Aorta (tissue), 5 donors: ENCODE measurements at regions not wholly inside any gene's neighbourhood (a gene's known extent, or its start where the extent isn't known, plus 50 kb on each side); places are given as distances from the start of the nearest gene placed in this dataset.

ENCODE experiments used
- ATAC-seq: fragments of 200-7000 bp; cut with Tn5 transposase; one replicate; pipeline ENCODE4 v1.9.1; 2022; ENCODE audit warnings: moderate library complexity; ENCODE audit not compliant: low FRiP score
- DNase-seq, 2 donors: peaks; one replicate each; pipeline ENCODE4 v3.0.0-alpha.2; 2020
- H3K27ac ChIP-seq, 2 donors: one replicate each; pipeline ENCODE4 v1.5.1; 2013; ENCODE audit warnings: low read length in 2 of 2, mild to moderate bottlenecking in 2 of 2, moderate library complexity in 2 of 2, control low read depth in 1 of 2, inconsistent platforms in 1 of 2, low read depth in 1 of 2
- H3K27me3 ChIP-seq, 2 donors: one replicate each; pipeline ENCODE4 v1.6.1; 2013; ENCODE audit warnings: control low read depth in 1 of 2, low read length in 1 of 2, mild to moderate bottlenecking in 1 of 2, moderate library complexity in 1 of 2; ENCODE audit not compliant: insufficient read depth in 2 of 2, control insufficient read depth in 1 of 2
- H3K36me3 ChIP-seq, 2 donors: one replicate each; pipeline ENCODE4 v1.6.1; 2013; ENCODE audit warnings: control low read depth in 1 of 2, low read length in 1 of 2, mild to moderate bottlenecking in 1 of 2; ENCODE audit not compliant: insufficient read depth in 2 of 2, control insufficient read depth in 1 of 2
- H3K4me1 ChIP-seq, 2 donors: one replicate each; pipeline ENCODE4 v1.6.1; 2013; ENCODE audit warnings: low read length in 2 of 2, control low read depth in 1 of 2, mild to moderate bottlenecking in 1 of 2, moderate library complexity in 1 of 2; ENCODE audit not compliant: insufficient read depth in 2 of 2, control insufficient read depth in 1 of 2
- H3K4me3 ChIP-seq, 2 donors: one replicate each; pipeline ENCODE4 v1.5.1; 2013; ENCODE audit warnings: low read length in 2 of 2, control low read depth in 1 of 2, mild to moderate bottlenecking in 1 of 2
- H3K9me3 ChIP-seq: one replicate; pipeline ENCODE4 v1.6.1; 2013; ENCODE audit warnings: mild to moderate bottlenecking, low read length; ENCODE audit not compliant: control insufficient read depth
- WGBS, 2 donors: extraction: QIAGEN DNeasy Blood & Tissue Kit; methylation state at CpG; one replicate each; pipeline ENCODE4 v1.1.7; 2013; 5-methylcytosine and 5-hydroxymethylcytosine counted together
- intact Hi-C, 2 donors: fragments of 100-400 bp; cut with DNase I; formaldehyde crosslinking; loops; one replicate each; pipeline versions ENCODE4 v1.14.2 to v1.15.0; 2022
- donor health status: healthy with polysubstance abuse.
- donor health status: Bipolar disorder and iron deficiency.
- donor health status: DM: no; HTN: no; CAD: no.
- donor health status: DM: no; HTN: no; CAD: no.
- donor health status: DM: yes; HTN: yes; CAD: no.

GRCh38 chr19:28329429-28329828 is 883.5 kb downstream of the UQCRFS1 start:
- Histone ChIP-seq H3K9me3 (no peaks in the 10 kb centered on the region), H3K4me3 (no peak overlapping the region), H3K36me3 (no peaks in the 10 kb centered on the region), H3K4me1 (no peaks in the 10 kb centered on the region), H3K27ac (no peak overlapping the region), H3K27me3 (no peaks in the 10 kb centered on the region)
- no peak for DNase-seq
- no peak for ATAC-seq
- 45 to 68% methylated on average over 4 of the region's 4 CpGs for WGBS, 2 donors
- intact Hi-C loops = loop anchor here in 1 of 2 donors (10.0 kb wide), 1 partner anchor 355 kb away; no protein-coding TSS in a partner anchor

- ATAC-seq (no peak), DNase-seq (no peak)
- Histone ChIP-seq H3K27me3 (no peaks in the 10 kb centered on the region), H3K9me3 (no peaks in the 10 kb centered on the region), H3K4me3 (no peak overlapping the region), H3K27ac (no peak overlapping the region), H3K36me3 (no peaks in the 10 kb centered on the region), H3K4me1 (no peaks in the 10 kb centered on the region)
- intact Hi-C loops = loop anchor here in 1 of 2 donors (10.0 kb wide), 1 partner anchor 353 kb away; no protein-coding TSS in a partner anchor
- 53 to 82% methylated on average over 3 of the region's 3 CpGs for WGBS, 2 donors
These were observed 885.0 kb downstream of the UQCRFS1 start for GRCh38 chr19:28327905-28328304.

GRCh38 chr19:28326746-28327145 is 886.2 kb downstream of the UQCRFS1 start:
- no peak overlapping the region for H3K27ac ChIP-seq
- ATAC-seq (no peak), DNase-seq (no peak)
- intact Hi-C loops = loop anchor here in 1 of 2 donors (10.0 kb wide), 1 partner anchor 352 kb away; no protein-coding TSS in a partner anchor
- no peak overlapping the region for H3K4me3 ChIP-seq
- H3K36me3 ChIP-seq = no peaks in the 10 kb centered on the region
- no peaks in the 10 kb centered on the region for H3K4me1 ChIP-seq
- H3K27me3 ChIP-seq = no peaks in the 10 kb centered on the region
- no peaks in the 10 kb centered on the region for H3K9me3 ChIP-seq
- WGBS, 2 donors = 42 to 60% methylated on average over 4 of the region's 4 CpGs

- Histone ChIP-seq H3K9me3 (no peaks in the 10 kb centered on the region), H3K36me3 (no peaks in the 10 kb centered on the region), H3K27ac (no peak overlapping the region), H3K4me3 (no peak overlapping the region), H3K27me3 (no peaks in the 10 kb centered on the region), H3K4me1 (no peaks in the 10 kb centered on the region)
- ATAC-seq (no peak), DNase-seq (no peak)
- intact Hi-C loops = loop anchor here in 1 of 2 donors (10.0 kb wide), 1 partner anchor 350 kb away; no protein-coding TSS in a partner anchor
- WGBS, 2 donors = 47 to 49% methylated on average over 5 of the region's 5 CpGs
These were observed 888.5 kb downstream of the UQCRFS1 start for GRCh38 chr19:28324275-28325060.

GRCh38 chr19:28322945-28323344 is 890.0 kb downstream of the UQCRFS1 start:
- 45 to 57% methylated on average over 3 of the region's 3 CpGs for WGBS, 2 donors
- H3K27me3 ChIP-seq = no peaks in the 10 kb centered on the region
- no peak overlapping the region for H3K4me3 ChIP-seq
- H3K4me1 ChIP-seq = no peaks in the 10 kb centered on the region
- intact Hi-C loops = loop anchor here in 1 of 2 donors (10.0 kb wide), 1 partner anchor 348 kb away; no protein-coding TSS in a partner anchor
- ATAC-seq (no peak), DNase-seq (no peak)
- no peak overlapping the region for H3K27ac ChIP-seq
- no peaks in the 10 kb centered on the region for H3K36me3 ChIP-seq
- H3K9me3 ChIP-seq = no peaks in the 10 kb centered on the region

- WGBS, 2 donors = 62 to 63% methylated on average over 4 of the region's 4 CpGs
- Histone ChIP-seq H3K9me3 (no peaks in the 10 kb centered on the region), H3K4me3 (no peak overlapping the region), H3K4me1 (no peaks in the 10 kb centered on the region), H3K27me3 (no peaks in the 10 kb centered on the region), H3K27ac (no peak overlapping the region), H3K36me3 (no peaks in the 10 kb centered on the region)
- ATAC-seq = no peak
- no peak for DNase-seq
- intact Hi-C loops = loop anchor here in 1 of 2 donors (10.0 kb wide), 1 partner anchor 348 kb away; no protein-coding TSS in a partner anchor
These were observed 890.5 kb downstream of the UQCRFS1 start for GRCh38 chr19:28322491-28322890.

GRCh38 chr19:28319918-28320317 is 893.0 kb downstream of the UQCRFS1 start:
- H3K27me3 ChIP-seq = no peaks in the 10 kb centered on the region
- ATAC-seq (no peak), DNase-seq (no peak)
- H3K4me1 ChIP-seq = no peaks in the 10 kb centered on the region
- no peak overlapping the region for H3K27ac ChIP-seq
- no peaks in the 10 kb centered on the region for H3K36me3 ChIP-seq
- intact Hi-C loops = loop anchor here in 1 of 2 donors (10.0 kb wide), 1 partner anchor 345 kb away; no protein-coding TSS in a partner anchor
- no peak overlapping the region for H3K4me3 ChIP-seq
- 41 to 67% methylated on average over 1 of the region's 1 CpG for WGBS, 2 donors
- H3K9me3 ChIP-seq = no peaks in the 10 kb centered on the region

- 36 to 39% methylated on average over 2 of the region's 2 CpGs for whole genome bisulfite sequencing, 2 donors
- no peak for ATAC-seq
These were observed 893.7 kb downstream of the UQCRFS1 start for GRCh38 chr19:28319227-28319626.

More at GRCh38 chr19:28319227-28319626, 893.7 kb downstream of the UQCRFS1 start:
- Histone ChIP-seq H3K27ac (no peak overlapping the region), H3K4me3 (no peak overlapping the region), H3K4me1 (no peaks in the 10 kb centered on the region), H3K36me3 (no peaks in the 10 kb centered on the region), H3K9me3 (no peaks in the 10 kb centered on the region), H3K27me3 (no peaks in the 10 kb centered on the region)
- intact Hi-C loops = no loop called here
- no peak for DNase-seq
